Astrocyte (in vitro differentiated cells and primary cell): ENCODE measurements at regions not wholly inside any gene's neighbourhood (a gene's known extent, or its start where the extent isn't known, plus 50 kb on each side); places are given as distances from the start of the nearest gene placed in this dataset.

Source experiments
- DNase-seq: peaks from one replicate; pipeline ENCODE4 v3.0.0-alpha.2; 2010; ENCODE audit warnings: low read depth
- FAIRE-seq: peaks from 2 replicates; lab custom pipeline; 2011; peaks lifted over from hg19 to GRCh38; lab: Jason Lieb, UNC
- H2AFZ ChIP-seq: 2 replicates; pipeline ENCODE4 v1.6.0; 2012; ENCODE audit warnings: low read depth, low read length, inconsistent platforms
- H3K27ac ChIP-seq: 2 replicates; pipeline ENCODE4 v1.5.1; 2011; ENCODE audit warnings: low read depth, low read length, inconsistent platforms
- H3K27me3 ChIP-seq: 2 replicates; pipeline ENCODE4 v1.6.0; 2011; ENCODE audit warnings: low read length, inconsistent platforms; ENCODE audit not compliant: insufficient read depth
- H3K36me3 ChIP-seq: 2 replicates; pipeline ENCODE4 v1.5.1; 2011; ENCODE audit warnings: low read length, inconsistent platforms; ENCODE audit not compliant: insufficient read depth
- H3K4me1 ChIP-seq: 2 replicates; pipeline ENCODE4 v1.5.1; 2011; ENCODE audit warnings: low read length, inconsistent platforms; ENCODE audit not compliant: insufficient read depth
- H3K4me2 ChIP-seq: 2 replicates; pipeline ENCODE4 v1.6.0; 2012; ENCODE audit warnings: low read length, inconsistent platforms
- H3K4me3 ChIP-seq: 2 replicates; pipeline ENCODE4 v1.5.1; 2011; ENCODE audit warnings: low read depth, mild to moderate bottlenecking, low read length, inconsistent platforms; ENCODE audit not compliant: insufficient read depth
- H3K79me2 ChIP-seq: 2 replicates; pipeline ENCODE4 v1.6.0; 2012; ENCODE audit warnings: mild to moderate bottlenecking, low read length, inconsistent platforms; ENCODE audit not compliant: insufficient read depth
- H3K9ac ChIP-seq: 2 replicates; pipeline ENCODE4 v1.6.0; 2012; ENCODE audit warnings: mild to moderate bottlenecking, low read length, inconsistent platforms
- H3K9me3 ChIP-seq: 2 replicates; pipeline ENCODE4 v1.5.1; 2012; ENCODE audit warnings: low read depth, mild to moderate bottlenecking, low read length, inconsistent platforms; ENCODE audit not compliant: insufficient read depth
- H4K20me1 ChIP-seq: 2 replicates; pipeline ENCODE4 v1.6.0; 2012; ENCODE audit warnings: low read length, inconsistent platforms; ENCODE audit not compliant: insufficient read depth
- H3K27ac Mint-ChIP-seq: one replicate; pipeline ENCODE4 v1.8.0; 2021; ENCODE audit warnings: mild to moderate bottlenecking, mixed read lengths; ENCODE audit not compliant: unreplicated experiment
- H3K27me3 Mint-ChIP-seq: one replicate; pipeline ENCODE4 v1.8.0; 2021; ENCODE audit warnings: low read depth, mixed read lengths; ENCODE audit not compliant: unreplicated experiment
- H3K36me3 Mint-ChIP-seq: one replicate; pipeline ENCODE4 v1.8.0; 2021; ENCODE audit warnings: low read depth, mixed read lengths; ENCODE audit not compliant: unreplicated experiment
- H3K4me1 Mint-ChIP-seq: one replicate; pipeline ENCODE4 v1.8.0; 2021; ENCODE audit warnings: low read depth, mixed read lengths; ENCODE audit not compliant: unreplicated experiment
- H3K4me3 Mint-ChIP-seq: one replicate; pipeline ENCODE4 v1.8.0; 2021; ENCODE audit warnings: mild to moderate bottlenecking, moderate library complexity, mixed read lengths; ENCODE audit not compliant: unreplicated experiment
- H3K9me3 Mint-ChIP-seq: one replicate; pipeline ENCODE4 v1.8.0; 2021; ENCODE audit warnings: mild to moderate bottlenecking, mixed read lengths; ENCODE audit not compliant: unreplicated experiment
- EZH2 ChIP-seq: IDR thresholded peaks from 2 replicates; pipeline ENCODE4 v1.6.1; 2012; ENCODE audit warnings: mild to moderate bottlenecking, low read length, inconsistent platforms; ENCODE audit not compliant: insufficient read depth
- TF ChIP-seq, protein P1 (sequence below): IDR thresholded peaks from 2 replicates; pipeline ENCODE4 v1.5.1; 2011; ENCODE audit warnings: low read depth, mild to moderate bottlenecking, inconsistent platforms, low read length, moderate library complexity; ENCODE audit not compliant: insufficient read depth

DNA sequence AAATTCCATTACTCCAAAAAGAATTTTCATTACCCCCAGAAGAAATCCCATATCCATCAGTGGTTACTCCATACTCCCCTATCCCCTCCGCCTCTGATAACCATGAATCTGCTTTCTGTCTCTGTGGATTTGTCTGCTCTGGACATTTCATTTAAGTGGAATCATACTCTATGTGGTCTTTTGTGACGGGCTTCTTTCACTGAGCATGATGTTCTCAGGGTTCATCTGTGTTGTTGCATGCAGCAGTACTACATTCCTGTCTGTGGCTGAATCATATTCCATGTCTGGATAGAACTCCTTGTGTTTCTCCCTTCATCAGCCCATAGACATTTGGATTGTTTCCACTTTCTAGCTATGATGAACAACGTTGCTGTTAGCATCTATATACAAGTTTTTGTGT, 59.5 kb upstream of the IRX3 start:
- no peak overlapping the region for H3K4me2 ChIP-seq
- FAIRE-seq (peak; percentile 34), DNase-seq (no peak)
- no peak overlapping the region for H3K4me3 ChIP-seq
- Mint-ChIP-seq H3K36me3 (no peaks in the 10 kb centered on the region), H3K9me3 (peaks cover 12% of the 10 kb centered on the region), H3K27ac (no peak overlapping the region), H3K27me3 (peaks cover 20% of the 10 kb centered on the region), H3K4me3 (no peak overlapping the region), H3K4me1 (peaks cover 9% of the 10 kb centered on the region)
- H3K9ac ChIP-seq: no peak overlapping the region
- H3K79me2 ChIP-seq: no peaks in the 10 kb centered on the region
- H3K9me3 ChIP-seq: no peaks in the 10 kb centered on the region
- H4K20me1 ChIP-seq: no peaks in the 10 kb centered on the region
- no peak overlapping the region for H3K27ac ChIP-seq
- H3K36me3 ChIP-seq: no peaks in the 10 kb centered on the region
- TF ChIP-seq, protein P1, sequence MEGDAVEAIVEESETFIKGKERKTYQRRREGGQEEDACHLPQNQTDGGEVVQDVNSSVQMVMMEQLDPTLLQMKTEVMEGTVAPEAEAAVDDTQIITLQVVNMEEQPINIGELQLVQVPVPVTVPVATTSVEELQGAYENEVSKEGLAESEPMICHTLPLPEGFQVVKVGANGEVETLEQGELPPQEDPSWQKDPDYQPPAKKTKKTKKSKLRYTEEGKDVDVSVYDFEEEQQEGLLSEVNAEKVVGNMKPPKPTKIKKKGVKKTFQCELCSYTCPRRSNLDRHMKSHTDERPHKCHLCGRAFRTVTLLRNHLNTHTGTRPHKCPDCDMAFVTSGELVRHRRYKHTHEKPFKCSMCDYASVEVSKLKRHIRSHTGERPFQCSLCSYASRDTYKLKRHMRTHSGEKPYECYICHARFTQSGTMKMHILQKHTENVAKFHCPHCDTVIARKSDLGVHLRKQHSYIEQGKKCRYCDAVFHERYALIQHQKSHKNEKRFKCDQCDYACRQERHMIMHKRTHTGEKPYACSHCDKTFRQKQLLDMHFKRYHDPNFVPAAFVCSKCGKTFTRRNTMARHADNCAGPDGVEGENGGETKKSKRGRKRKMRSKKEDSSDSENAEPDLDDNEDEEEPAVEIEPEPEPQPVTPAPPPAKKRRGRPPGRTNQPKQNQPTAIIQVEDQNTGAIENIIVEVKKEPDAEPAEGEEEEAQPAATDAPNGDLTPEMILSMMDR: no peak
- no peak for TF ChIP-seq EZH2
- no peaks in the 10 kb centered on the region for H3K27me3 ChIP-seq
- H2AFZ ChIP-seq: no peak overlapping the region
- H3K4me1 ChIP-seq: peaks cover 10% of the 10 kb centered on the region

DNA sequence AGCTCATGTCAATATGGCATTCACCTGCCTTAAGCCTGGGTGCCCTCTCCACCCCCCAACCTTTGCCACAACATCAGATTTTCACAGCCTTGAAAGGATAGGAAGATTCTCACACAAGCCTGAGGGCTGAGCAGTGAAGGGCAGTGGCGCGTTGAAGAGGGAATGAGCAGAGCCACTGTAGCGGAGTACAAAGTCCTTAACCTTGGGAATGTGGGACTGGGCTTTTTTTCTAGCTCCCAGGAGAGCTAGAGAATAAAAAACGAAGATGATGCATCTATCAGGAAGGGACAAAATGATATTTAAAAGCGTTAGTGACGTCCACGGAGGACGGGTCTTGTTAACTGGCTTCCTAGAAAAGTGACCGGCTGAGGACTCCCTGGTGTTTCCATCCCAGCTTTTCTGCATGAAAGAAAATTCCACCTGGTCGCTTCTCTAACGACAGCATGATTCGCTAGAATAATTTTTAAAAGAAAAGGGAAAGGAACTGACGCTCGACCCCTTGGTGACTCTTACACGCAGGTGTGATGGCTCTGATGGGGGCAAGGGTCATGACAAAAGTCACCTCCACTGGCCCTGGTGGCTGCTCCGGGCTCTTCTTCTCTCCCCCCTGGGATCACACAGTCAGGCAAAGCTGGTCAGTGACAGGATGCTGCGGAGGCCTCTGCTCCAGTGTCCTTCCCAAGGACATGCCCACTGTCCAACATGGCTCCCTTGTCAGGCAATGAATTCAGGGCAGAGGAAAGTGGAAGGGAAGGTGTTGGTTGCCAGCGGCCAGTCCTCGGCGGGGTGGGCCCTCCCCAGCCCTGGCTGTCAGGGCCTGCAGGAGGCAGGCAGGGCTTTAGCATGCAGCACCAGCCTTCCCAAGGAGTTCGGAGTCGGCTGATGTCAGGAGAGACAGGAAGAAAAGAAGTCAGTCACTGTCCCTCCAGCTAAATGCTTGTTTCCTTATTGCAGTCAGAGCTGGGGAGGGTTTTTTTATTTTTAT, 58.4 kb upstream of the IRX3 start:
- Histone ChIP-seq H3K27me3 (no peaks in the 10 kb centered on the region), H2AFZ (no peak overlapping the region), H3K4me1 (peaks cover 10% of the 10 kb centered on the region), H3K79me2 (no peaks in the 10 kb centered on the region), H3K9ac (no peak overlapping the region), H3K36me3 (no peaks in the 10 kb centered on the region), H3K9me3 (no peaks in the 10 kb centered on the region), H3K27ac (no peak overlapping the region), H3K4me2 (no peak overlapping the region), H4K20me1 (no peaks in the 10 kb centered on the region), H3K4me3 (no peak overlapping the region)
- H3K4me3 Mint-ChIP-seq: no peak overlapping the region
- peaks cover 22% of the 10 kb centered on the region for H3K27me3 Mint-ChIP-seq
- no peaks in the 10 kb centered on the region for H3K36me3 Mint-ChIP-seq
- DNase-seq (no peak), FAIRE-seq (no peak)
- TF ChIP-seq, protein P1: no peak
- TF ChIP-seq EZH2: no peak
- no peak overlapping the region for H3K27ac Mint-ChIP-seq
- H3K9me3 Mint-ChIP-seq: peaks cover 11% of the 10 kb centered on the region
- H3K4me1 Mint-ChIP-seq: peaks cover 9% of the 10 kb centered on the region

DNA sequence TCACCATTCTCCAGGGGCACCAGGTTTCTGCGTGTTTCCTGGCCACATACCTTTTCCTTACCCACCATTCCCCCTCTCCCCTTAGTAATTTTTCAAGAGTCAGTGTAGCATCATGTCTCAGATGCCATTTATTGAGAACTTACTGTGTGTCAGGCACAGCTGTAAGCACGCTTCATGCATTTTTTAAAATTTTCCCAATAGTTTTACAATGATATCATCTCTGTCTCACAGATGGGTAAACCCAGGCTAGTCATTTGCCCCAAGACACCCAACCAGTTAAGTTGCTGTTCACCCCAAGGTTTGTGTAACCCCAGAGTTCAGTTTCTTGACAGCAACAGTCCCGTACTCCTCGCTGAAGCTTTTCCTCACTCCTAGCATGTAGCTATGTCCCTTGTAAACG, 56.4 kb upstream of the IRX3 start:
- H3K36me3 Mint-ChIP-seq: peaks cover 2% of the 10 kb centered on the region
- H3K4me1 Mint-ChIP-seq: peaks cover 8% of the 10 kb centered on the region
- H3K27ac Mint-ChIP-seq: no peak overlapping the region
- Histone ChIP-seq H3K27me3 (no peaks in the 10 kb centered on the region), H3K4me2 (peak overlapping the region; percentile 26), H3K4me3 (no peak overlapping the region), H3K27ac (peak overlapping the region; percentile 11), H3K9ac (peak overlapping the region; percentile 11), H3K4me1 (peaks cover 10% of the 10 kb centered on the region), H3K79me2 (no peaks in the 10 kb centered on the region), H4K20me1 (no peaks in the 10 kb centered on the region), H3K9me3 (no peaks in the 10 kb centered on the region), H2AFZ (no peak overlapping the region), H3K36me3 (no peaks in the 10 kb centered on the region)
- H3K9me3 Mint-ChIP-seq: peaks cover 5% of the 10 kb centered on the region
- DNase-seq: no peak
- H3K4me3 Mint-ChIP-seq: no peak overlapping the region
- peaks cover 25% of the 10 kb centered on the region for H3K27me3 Mint-ChIP-seq
- no peak for FAIRE-seq
- TF ChIP-seq, protein P1: no peak
- TF ChIP-seq EZH2: no peak
